D721Med (cell line): ENCODE measurements at regions not wholly inside any gene's neighbourhood (a gene's known extent, or its start where the extent isn't known, plus 50 kb on each side); places are given as distances from the start of the nearest gene placed in this dataset.

Source experiments
- DNase-seq: peaks from one replicate; pipeline ENCODE4 v3.0.0; 2011; ENCODE audit warnings: low spot score; ENCODE audit not compliant: insufficient read length
- FAIRE-seq: peaks from 2 replicates; lab custom pipeline; 2011; peaks lifted over from hg19 to GRCh38; lab: Jason Lieb, UNC
- TF ChIP-seq, protein P1 (sequence below): IDR thresholded peaks from 2 replicates; pipeline ENCODE4 v1.5.1; 2012; ENCODE audit warnings: mild to moderate bottlenecking, control low read depth; ENCODE audit not compliant: insufficient read depth; ENCODE audit errors: missing control alignments

DNA sequence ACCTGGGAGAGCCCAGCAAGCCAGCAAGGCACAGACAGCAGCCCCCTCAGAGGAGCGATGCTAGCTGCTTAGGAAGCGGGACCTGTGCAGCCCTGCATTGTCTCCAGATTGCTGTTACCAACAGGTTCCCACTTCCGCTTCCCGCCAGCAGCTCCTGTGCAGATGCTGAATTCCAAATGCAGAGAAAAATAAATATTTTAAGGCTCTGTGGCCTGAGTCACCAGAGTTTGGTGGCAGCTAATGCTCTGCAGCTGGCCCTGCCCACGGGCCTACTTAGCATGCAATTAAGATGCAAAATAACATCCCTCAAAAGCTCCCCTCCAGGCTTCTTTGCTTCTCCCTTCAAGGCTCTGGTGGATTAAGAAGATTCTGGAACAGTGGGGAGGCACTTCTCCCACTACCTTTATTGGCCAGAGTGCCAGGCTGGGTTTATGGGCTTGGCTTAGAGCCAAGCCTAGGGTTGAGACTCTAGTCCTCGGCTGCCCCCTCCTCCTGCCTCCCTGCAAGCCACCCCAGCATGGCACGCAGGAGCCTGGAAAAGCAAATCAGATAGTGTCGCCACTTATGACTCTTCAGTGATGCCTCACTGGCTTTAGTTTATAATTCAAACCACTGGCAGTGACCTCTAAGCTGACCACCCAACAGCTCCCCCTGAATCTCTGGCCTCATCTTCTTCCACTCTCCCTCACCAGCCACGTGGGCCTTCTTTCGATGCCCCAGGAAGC is 207.1 kb upstream of the ZC3H12A start:
- TF ChIP-seq, protein P1, sequence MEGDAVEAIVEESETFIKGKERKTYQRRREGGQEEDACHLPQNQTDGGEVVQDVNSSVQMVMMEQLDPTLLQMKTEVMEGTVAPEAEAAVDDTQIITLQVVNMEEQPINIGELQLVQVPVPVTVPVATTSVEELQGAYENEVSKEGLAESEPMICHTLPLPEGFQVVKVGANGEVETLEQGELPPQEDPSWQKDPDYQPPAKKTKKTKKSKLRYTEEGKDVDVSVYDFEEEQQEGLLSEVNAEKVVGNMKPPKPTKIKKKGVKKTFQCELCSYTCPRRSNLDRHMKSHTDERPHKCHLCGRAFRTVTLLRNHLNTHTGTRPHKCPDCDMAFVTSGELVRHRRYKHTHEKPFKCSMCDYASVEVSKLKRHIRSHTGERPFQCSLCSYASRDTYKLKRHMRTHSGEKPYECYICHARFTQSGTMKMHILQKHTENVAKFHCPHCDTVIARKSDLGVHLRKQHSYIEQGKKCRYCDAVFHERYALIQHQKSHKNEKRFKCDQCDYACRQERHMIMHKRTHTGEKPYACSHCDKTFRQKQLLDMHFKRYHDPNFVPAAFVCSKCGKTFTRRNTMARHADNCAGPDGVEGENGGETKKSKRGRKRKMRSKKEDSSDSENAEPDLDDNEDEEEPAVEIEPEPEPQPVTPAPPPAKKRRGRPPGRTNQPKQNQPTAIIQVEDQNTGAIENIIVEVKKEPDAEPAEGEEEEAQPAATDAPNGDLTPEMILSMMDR, result no peak
- DNase-seq, result no peak
- FAIRE-seq, result no peak

DNA sequence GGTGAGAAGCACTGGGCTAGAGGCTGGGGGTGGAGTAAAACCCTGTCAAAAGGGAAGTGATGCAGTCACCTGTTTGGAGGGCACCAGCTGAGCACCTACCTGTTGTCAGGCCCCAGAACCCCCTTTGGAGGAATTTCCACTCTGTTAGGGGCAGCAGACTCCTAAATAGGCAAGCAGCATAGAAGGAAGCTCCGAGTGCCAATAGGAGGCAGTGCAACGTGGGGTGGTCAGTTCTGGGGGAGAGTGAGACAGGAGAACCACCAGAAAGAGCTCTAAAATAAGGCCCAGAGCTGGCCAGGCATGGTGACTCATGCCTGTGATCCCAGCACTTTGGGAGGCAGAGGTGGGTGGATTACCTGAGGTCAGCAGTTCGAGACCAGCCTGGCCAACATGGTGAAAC is 203.7 kb upstream of the ZC3H12A start:
- no peak for DNase-seq
- FAIRE-seq, result no peak
- TF ChIP-seq, protein P1, result no peak

DNA sequence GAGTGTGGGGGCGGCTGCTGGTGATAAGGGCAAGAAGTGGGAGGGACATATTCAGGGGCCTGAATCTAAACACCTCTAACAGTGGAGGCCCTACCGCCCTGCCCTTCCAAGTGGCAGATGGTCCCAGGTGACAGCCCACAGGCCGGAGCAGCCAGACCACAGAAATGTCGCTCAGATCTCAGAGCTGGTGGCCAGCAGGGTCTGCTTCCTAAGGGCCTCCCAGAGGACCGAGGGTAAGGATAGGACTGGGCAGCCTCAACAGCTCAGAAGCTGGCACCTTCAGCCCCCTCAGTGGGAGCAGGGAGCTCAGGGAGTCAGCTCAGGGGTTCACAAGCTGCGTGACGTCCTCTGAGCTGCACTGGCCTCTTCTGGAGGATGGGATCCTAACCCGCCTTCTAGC is 201.8 kb upstream of the ZC3H12A start:
- no peak for FAIRE-seq
- TF ChIP-seq, protein P1, result no peak
- no peak for DNase-seq

DNA sequence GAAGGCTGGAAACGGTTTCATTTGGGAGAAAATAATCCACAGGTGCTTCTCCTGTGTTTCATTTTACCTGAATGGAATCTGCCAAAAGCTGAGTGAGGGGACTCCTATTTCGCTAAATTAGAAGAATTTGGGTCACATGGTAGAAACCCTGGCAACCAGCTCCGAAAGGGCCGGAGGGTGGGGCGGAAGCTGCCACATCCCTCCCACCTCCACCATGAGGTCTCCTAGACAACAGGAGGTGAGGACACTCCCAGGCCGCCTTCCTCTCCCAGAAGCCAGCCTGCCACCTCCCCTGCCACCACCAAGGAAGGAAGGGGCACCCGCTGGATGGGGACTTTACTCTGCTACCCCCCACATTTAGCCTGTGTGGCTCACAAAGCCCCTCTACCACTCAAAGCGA is 199.9 kb upstream of the ZC3H12A start:
- FAIRE-seq (no peak), DNase-seq (no peak)
- TF ChIP-seq, protein P1, result no peak

- no peak for DNase-seq
- TF ChIP-seq, protein P1, result no peak
- FAIRE-seq, result no peak
These were observed 199.3 kb upstream of the ZC3H12A start for GRCh38 chr1:37274938-37275631.

GRCh38 chr1:37277366-37277765 is 197.0 kb upstream of the ZC3H12A start:
- FAIRE-seq (no peak), DNase-seq (no peak)
- TF ChIP-seq, protein P1, result no peak

GRCh38 chr1:37281354-37281753 is 193.0 kb upstream of the ZC3H12A start:
- TF ChIP-seq, protein P1, result no peak
- no peak for FAIRE-seq

More at GRCh38 chr1:37281354-37281753, 193.0 kb upstream of the ZC3H12A start:
- DNase-seq, result no peak
